ENCODE measurements at regions not wholly inside any gene's neighbourhood (a gene's known extent, or its start where the extent isn't known, plus 50 kb on each side); places are given as distances from the start of the nearest gene placed in this dataset.

GRCh38 chr22:48575618-48576332 lies 1251.9 kb downstream of the BRD1 start:
- no peak for DNase-seq (ENCODE audit: low spot score)

- DNase-seq (ENCODE audit: low spot score) = no peak
Observed at GRCh38 chr22:48574776-48575617, 1252.7 kb downstream of the BRD1 start.

- DNase-seq (ENCODE audit: low spot score) = no peak
Observed at GRCh38 chr22:48573766-48574165, 1253.9 kb downstream of the BRD1 start.

- no peak for DNase-seq (ENCODE audit: low spot score)
Observed at GRCh38 chr22:48572951-48573350, 1254.7 kb downstream of the BRD1 start.

- no peak for DNase-seq (ENCODE audit: low spot score)
Observed at GRCh38 chr22:48570912-48571311, 1256.8 kb downstream of the BRD1 start.

GRCh38 chr22:48569476-48570233 lies 1258.0 kb downstream of the BRD1 start:
- no peak for DNase-seq (ENCODE audit: low spot score)

GRCh38 chr22:48568736-48569330 lies 1258.8 kb downstream of the BRD1 start:
- no peak for DNase-seq (ENCODE audit: low spot score)

- DNase-seq (ENCODE audit: low spot score) = no peak
Observed at GRCh38 chr22:48567213-48567975, 1260.3 kb downstream of the BRD1 start.

- DNase-seq (ENCODE audit: low spot score) = no peak
Observed at GRCh38 chr22:48566741-48567140, 1260.9 kb downstream of the BRD1 start.

- DNase-seq (ENCODE audit: low spot score) = no peak
Observed at GRCh38 chr22:48565901-48566501, 1261.7 kb downstream of the BRD1 start.

- DNase-seq (ENCODE audit: low spot score) = no peak
Observed at GRCh38 chr22:48564995-48565394, 1262.7 kb downstream of the BRD1 start.

GRCh38 chr22:48563966-48564330 lies 1263.7 kb downstream of the BRD1 start:
- no peak for DNase-seq (ENCODE audit: low spot score)

GRCh38 chr22:48563118-48563965 lies 1264.3 kb downstream of the BRD1 start:
- no peak for DNase-seq (ENCODE audit: low spot score)

- no peak for DNase-seq (ENCODE audit: low spot score)
Observed at GRCh38 chr22:48561676-48562075, 1266.0 kb downstream of the BRD1 start.

GRCh38 chr22:48560836-48561235 lies 1266.8 kb downstream of the BRD1 start:
- DNase-seq (ENCODE audit: low spot score) = no peak

- no peak for DNase-seq (ENCODE audit: low spot score)
Observed at GRCh38 chr22:48560389-48560751, 1267.3 kb downstream of the BRD1 start.

- DNase-seq (ENCODE audit: low spot score) = no peak
Observed at GRCh38 chr22:48559647-48560388, 1267.9 kb downstream of the BRD1 start.

GRCh38 chr22:48558606-48559402 lies 1268.9 kb downstream of the BRD1 start:
- DNase-seq (ENCODE audit: low spot score) = no peak

GRCh38 chr22:48558016-48558415 lies 1269.7 kb downstream of the BRD1 start:
- DNase-seq (ENCODE audit: low spot score) = no peak

All from SW480 (cell line).